ENCODE measurements at regions not wholly inside any gene's neighbourhood (a gene's known extent, or its start where the extent isn't known, plus 50 kb on each side); places are given as distances from the start of the nearest gene placed in this dataset.

DNA sequence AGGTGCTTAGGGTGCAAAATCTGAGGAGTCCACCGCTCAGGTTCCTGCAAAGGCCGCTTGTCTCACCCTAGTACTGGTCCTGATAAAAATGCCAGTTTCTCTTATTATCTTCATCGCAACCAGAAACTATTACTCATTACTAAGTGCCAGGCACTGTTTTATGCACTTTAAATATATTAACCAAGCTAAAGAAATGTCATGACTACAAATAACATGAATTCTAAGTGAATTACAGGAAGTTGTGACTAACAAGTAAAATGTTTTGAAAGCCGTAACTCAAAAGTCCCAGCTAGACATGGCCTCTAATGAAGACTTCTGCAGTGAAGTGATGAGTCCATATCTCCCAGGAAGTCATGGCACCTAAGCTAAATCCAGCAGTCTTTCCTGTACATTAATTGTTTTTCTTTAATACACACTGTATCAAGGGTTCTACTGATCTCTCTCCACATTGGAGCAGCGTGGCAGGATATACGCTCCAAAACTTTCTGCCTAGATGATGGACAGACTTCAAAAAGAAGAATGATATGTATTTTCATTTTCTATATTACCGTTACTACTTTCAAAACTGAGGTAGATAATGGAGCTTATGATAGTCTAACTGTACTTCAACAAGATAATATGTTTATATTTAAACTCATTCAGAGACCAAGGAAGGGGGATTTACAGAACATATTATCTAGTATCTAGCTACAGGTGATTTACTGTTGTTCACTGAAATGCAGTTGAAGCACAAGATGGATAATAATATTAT is 117.3 kb upstream of the ARID2 start:
- Histone ChIP-seq H3K9ac (no peak overlapping the region), H3K27me3 (no peaks in the 10 kb centered on the region), H3K4me1 (peaks cover 0 to 10% (median 7%) of the 10 kb centered on the region in 10 experiments; a peak in 10 of 20 replicates), H3K9me3 (replicated peaks in 1 of 11) (no peaks in the 10 kb centered on the region), H4K20me1 (no peaks in the 10 kb centered on the region), H3K4me2 (peak overlapping the region in 8 of 11 experiments; percentile 1 to 32 (median 14); a peak in 5 of 22 replicates), H3K36me3 (no peaks in the 10 kb centered on the region), H3K4me3 (no peak overlapping the region), H3K27ac (no peak overlapping the region)
- no peak for TF ChIP-seq Cebpa-rat (IDR thresholded peaks at IDR 0.05)

DNA sequence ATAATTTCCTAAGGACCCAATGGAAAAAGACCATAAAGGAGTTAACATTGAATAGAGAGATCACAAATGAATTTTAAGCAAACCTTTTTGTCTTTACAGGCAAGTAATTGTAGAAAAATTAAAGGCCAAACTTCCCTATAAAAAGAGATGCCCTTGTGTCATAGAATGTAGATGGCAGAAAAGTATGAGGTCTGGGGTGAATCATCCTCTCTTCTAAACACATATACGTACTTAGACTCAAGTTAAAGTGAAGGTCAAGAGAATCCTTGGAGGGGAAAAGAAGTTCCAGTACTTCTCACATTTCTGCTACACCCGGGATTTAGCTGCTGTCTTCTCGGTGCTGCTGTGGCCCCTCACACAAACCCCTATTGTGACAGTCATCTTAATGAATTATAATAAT is 116.2 kb upstream of the ARID2 start:
- H4K20me1 ChIP-seq: no peaks in the 10 kb centered on the region
- no peak overlapping the region for H3K4me3 ChIP-seq
- 0 out of 22 replicates have a peak overlapping the region, but pooled peaks of 1 of the 11 experiments have one; percentile 5 for H3K4me2 ChIP-seq
- TF ChIP-seq Cebpa-rat (IDR thresholded peaks at IDR 0.05): no peak
- H3K36me3 ChIP-seq: no peaks in the 10 kb centered on the region
- no peak overlapping the region for H3K9ac ChIP-seq
- H3K4me1 ChIP-seq: peaks cover 0 to 10% (median 7%) of the 10 kb centered on the region in 10 experiments; a peak in 10 of 20 replicates
- H3K9me3 ChIP-seq (replicated peaks in 1 of 11): no peaks in the 10 kb centered on the region
- no peak overlapping the region for H3K27ac ChIP-seq
- H3K27me3 ChIP-seq: no peaks in the 10 kb centered on the region

DNA sequence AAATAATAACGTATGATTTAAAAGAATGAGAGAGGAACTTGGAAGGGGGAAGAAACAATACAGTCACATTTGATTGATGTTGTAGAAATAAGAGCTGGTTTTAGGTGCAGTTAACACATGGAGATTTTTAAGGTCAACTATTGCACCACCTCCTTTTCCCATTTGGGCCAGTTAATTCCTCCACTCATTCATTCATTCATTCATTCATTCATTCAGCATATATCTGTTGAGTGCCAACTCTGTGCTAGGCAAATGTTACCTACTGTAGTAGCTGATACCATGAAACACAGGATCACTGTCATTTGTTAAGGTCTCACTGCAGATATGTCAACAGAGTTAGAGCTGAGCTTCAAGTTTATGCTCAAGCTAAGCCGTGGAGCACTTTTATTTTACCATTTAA is 115.7 kb upstream of the ARID2 start:
- Histone ChIP-seq H3K27me3 (no peaks in the 10 kb centered on the region), H3K9ac (no peak overlapping the region), H3K4me3 (no peak overlapping the region), H3K4me1 (peaks cover 0 to 10% (median 7%) of the 10 kb centered on the region in 10 experiments; a peak in 10 of 20 replicates), H3K9me3 (replicated peaks in 1 of 11) (peaks cover 0 to 2% (median 0%) of the 10 kb centered on the region in 11 experiments; a peak in 4 of 22 replicates), H3K4me2 (0 out of 22 replicates have a peak overlapping the region, but pooled peaks of 1 of the 11 experiments have one; percentile 5), H4K20me1 (no peaks in the 10 kb centered on the region), H3K27ac (no peak overlapping the region), H3K36me3 (no peaks in the 10 kb centered on the region)
- TF ChIP-seq Cebpa-rat (IDR thresholded peaks at IDR 0.05): no peak

DNA sequence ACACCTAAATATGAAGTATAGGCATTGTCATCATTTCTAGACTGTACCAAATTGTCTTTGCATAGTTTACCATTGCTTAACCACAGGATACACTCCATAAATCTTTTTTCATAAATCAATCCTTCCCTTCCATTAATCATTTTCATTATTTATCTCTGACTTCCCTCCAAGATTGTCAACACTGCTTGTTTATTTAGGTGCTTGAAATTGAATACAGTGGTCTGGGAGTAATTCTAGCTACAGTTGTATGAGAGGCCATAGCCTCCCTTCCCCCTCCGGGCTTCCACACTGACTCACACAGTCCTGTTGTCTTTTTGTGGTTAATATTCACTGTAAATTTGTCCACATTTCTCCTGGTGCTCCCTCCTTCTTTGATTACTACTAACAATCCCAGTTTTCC is 114.2 kb upstream of the ARID2 start:
- H3K4me1 ChIP-seq: peaks cover 0 to 10% (median 7%) of the 10 kb centered on the region in 10 experiments; a peak in 10 of 20 replicates
- H3K9me3 ChIP-seq (replicated peaks in 1 of 11): peaks cover 0 to 13% (median 0%) of the 10 kb centered on the region in 11 experiments; a peak in 5 of 22 replicates
- H3K27ac ChIP-seq: no peak overlapping the region
- no peak overlapping the region for H3K4me3 ChIP-seq
- H3K36me3 ChIP-seq: no peaks in the 10 kb centered on the region
- H3K27me3 ChIP-seq: no peaks in the 10 kb centered on the region
- no peaks in the 10 kb centered on the region for H4K20me1 ChIP-seq
- peak overlapping the region in 3 of 11 experiments; percentile 0 to 24 (median 8); a peak in 2 of 22 replicates for H3K4me2 ChIP-seq
- no peak overlapping the region for H3K9ac ChIP-seq
- TF ChIP-seq Cebpa-rat (IDR thresholded peaks at IDR 0.05): no peak

DNA sequence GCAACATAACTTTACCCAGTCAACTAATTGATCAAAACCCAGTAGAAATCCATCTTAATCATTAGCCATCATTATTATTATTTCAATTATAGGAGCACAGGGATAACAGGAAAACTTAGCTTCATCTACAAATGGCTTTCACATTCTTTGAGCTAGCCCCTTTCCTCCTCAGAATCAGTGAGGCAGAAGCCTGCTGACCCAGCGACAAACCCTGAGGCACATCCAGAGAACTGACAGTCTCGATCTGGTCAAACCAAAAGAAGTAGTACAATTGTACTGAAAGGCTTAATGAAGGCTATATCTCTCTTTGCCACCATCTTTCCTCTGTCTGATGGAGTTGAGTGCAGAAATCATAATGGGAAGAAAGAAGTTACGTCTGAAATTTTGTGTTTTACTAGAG is 109.8 kb upstream of the ARID2 start:
- peaks cover 0 to 19% (median 2%) of the 10 kb centered on the region in 10 experiments; a peak in 9 of 20 replicates for H3K4me1 ChIP-seq
- H3K27me3 ChIP-seq: no peaks in the 10 kb centered on the region
- peaks cover 11 to 27% (median 13%) of the 10 kb centered on the region in 11 experiments; a peak in 19 of 22 replicates for H3K9me3 ChIP-seq (replicated peaks in 1 of 11)
- no peak overlapping the region for H3K9ac ChIP-seq
- no peak overlapping the region for H3K4me3 ChIP-seq
- no peak overlapping the region for H3K4me2 ChIP-seq
- no peaks in the 10 kb centered on the region for H3K36me3 ChIP-seq
- no peaks in the 10 kb centered on the region for H4K20me1 ChIP-seq
- no peak overlapping the region for H3K27ac ChIP-seq
- no peak for TF ChIP-seq Cebpa-rat (IDR thresholded peaks at IDR 0.05)

DNA sequence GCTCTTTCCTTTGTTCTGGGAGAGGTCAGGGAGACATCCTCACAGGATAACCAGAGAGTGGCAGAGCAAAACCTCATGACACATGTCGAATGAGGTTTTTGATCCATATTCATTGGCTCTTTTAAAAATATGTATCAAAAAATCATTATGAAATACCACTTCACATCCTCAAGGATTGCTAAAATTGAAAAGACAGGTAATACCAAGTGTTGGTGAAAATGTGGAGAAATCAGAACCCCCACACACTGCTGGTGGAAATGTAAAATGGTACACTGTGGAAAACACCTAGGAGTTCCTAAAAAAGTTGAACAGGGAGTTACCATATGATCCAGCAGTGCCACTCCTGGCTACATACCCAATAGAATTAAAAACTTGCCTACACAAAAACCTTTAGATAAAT is 107.8 kb upstream of the ARID2 start:
- H3K4me1 ChIP-seq: peaks cover 0 to 10% (median 2%) of the 10 kb centered on the region in 10 experiments; a peak in 6 of 20 replicates
- H4K20me1 ChIP-seq: no peaks in the 10 kb centered on the region
- TF ChIP-seq Cebpa-rat (IDR thresholded peaks at IDR 0.05): no peak
- H3K27ac ChIP-seq: peak overlapping the region in 1 of 11 experiments; percentile 33; a peak in 3 of 22 replicates
- no peaks in the 10 kb centered on the region for H3K36me3 ChIP-seq
- no peak overlapping the region for H3K4me2 ChIP-seq
- no peak overlapping the region for H3K9ac ChIP-seq
- H3K4me3 ChIP-seq: no peak overlapping the region
- no peaks in the 10 kb centered on the region for H3K27me3 ChIP-seq
- peaks cover 11 to 27% (median 13%) of the 10 kb centered on the region in 11 experiments; a peak in 19 of 22 replicates for H3K9me3 ChIP-seq (replicated peaks in 1 of 11)

DNA sequence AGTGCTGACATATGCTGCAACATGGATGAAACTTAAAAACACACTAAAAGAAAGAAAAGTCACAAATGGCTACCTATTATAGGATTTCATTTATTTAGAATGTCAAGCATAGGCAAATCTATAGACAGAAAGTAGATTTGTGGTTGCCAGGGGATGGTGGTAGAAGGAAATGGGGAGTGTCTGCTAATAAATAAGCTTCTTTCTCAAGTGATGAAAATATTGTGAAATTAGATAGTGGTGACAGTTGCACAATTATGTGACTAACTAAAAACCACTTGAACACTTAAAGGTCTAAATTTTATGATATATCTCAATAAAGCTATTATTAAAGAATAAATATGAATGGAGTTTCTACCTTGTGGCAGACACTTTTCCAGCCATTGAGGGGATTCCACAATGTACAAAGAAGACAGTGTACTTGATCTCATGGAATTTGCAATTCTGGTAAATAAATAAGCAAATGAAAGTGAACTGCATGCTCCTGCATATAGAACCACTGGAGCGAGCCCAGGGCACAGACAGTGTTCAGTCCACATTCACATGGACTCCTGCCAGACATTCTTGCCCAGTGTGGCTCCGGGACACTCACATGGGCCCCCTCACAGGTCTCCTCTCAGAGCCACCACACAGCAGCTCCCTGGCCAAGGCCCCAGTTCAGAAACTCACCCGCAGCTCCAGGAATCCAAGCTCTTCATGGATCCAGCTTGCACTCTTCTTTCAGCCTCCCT is 107.1 kb upstream of the ARID2 start:
- H4K20me1 ChIP-seq: no peaks in the 10 kb centered on the region
- no peaks in the 10 kb centered on the region for H3K27me3 ChIP-seq
- peak overlapping the region in 3 of 11 experiments; percentile 11 to 36 (median 16); a peak in 3 of 22 replicates for H3K4me2 ChIP-seq
- H3K4me3 ChIP-seq: no peak overlapping the region
- peaks cover 0 to 10% (median 2%) of the 10 kb centered on the region in 10 experiments; a peak in 6 of 20 replicates for H3K4me1 ChIP-seq
- TF ChIP-seq Cebpa-rat (IDR thresholded peaks at IDR 0.05): 0 out of 22 replicates have a peak, but pooled peaks of 1 of the 11 experiments have one; percentile 23
- H3K9me3 ChIP-seq (replicated peaks in 1 of 11): peaks cover 11 to 27% (median 13%) of the 10 kb centered on the region in 11 experiments; a peak in 19 of 22 replicates
- H3K36me3 ChIP-seq: no peaks in the 10 kb centered on the region
- no peak overlapping the region for H3K9ac ChIP-seq
- H3K27ac ChIP-seq: peak overlapping the region in 4 of 11 experiments; percentile 8 to 60 (median 36); a peak in 5 of 22 replicates

DNA sequence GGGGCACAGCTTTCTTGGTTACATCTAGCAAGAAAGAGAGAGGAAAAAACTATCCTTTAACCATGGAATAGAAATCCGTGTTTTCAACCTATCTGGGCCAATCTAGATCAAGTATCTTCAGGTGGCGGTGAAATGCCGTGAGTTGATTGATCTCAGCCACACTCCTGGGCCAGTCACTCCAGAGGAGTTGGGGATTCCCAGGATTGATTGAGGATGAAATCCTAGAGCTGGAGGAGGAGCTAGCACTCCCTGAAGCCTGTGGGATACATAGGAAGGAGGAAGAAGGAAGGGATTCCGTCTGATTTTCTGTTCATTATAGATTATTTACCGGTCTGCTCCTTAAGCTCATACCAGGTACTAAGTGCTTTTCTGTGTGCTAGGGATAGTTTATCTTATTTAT is 106.3 kb upstream of the ARID2 start:
- peak overlapping the region in 2 of 11 experiments; percentile 40 to 60; a peak in 3 of 22 replicates for H3K27ac ChIP-seq
- H3K27me3 ChIP-seq: no peaks in the 10 kb centered on the region
- no peak overlapping the region for H3K9ac ChIP-seq
- peaks cover 0 to 10% (median 2%) of the 10 kb centered on the region in 10 experiments; a peak in 6 of 20 replicates for H3K4me1 ChIP-seq
- H3K9me3 ChIP-seq (replicated peaks in 1 of 11): peaks cover 11 to 27% (median 13%) of the 10 kb centered on the region in 11 experiments; a peak in 19 of 22 replicates
- no peak for TF ChIP-seq Cebpa-rat (IDR thresholded peaks at IDR 0.05)
- H3K4me3 ChIP-seq: no peak overlapping the region
- no peaks in the 10 kb centered on the region for H3K36me3 ChIP-seq
- H4K20me1 ChIP-seq: no peaks in the 10 kb centered on the region
- peak overlapping the region in 1 of 11 experiments; percentile 36; a peak in 1 of 22 replicates for H3K4me2 ChIP-seq

DNA sequence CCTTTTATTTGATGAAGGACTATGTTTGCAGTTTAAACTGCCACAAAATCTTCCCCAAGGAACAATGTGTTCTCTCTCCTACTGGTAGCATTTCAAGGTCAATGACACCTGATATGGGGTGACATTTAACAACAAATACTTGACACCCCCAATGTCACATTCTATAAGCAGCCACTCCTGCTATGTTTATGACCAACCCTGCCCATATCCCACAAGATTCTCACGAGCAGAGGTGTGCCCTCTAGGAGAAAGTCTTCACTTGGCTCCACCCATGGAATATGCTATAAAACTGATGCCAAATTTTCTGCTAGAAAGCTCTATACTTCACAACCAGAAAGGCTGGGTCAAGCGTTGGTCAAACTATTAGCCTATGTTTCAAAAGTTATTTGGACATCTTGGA is 105.6 kb upstream of the ARID2 start:
- TF ChIP-seq Cebpa-rat (IDR thresholded peaks at IDR 0.05): no peak
- H3K9ac ChIP-seq: no peak overlapping the region
- H3K4me2 ChIP-seq: no peak overlapping the region
- no peak overlapping the region for H3K27ac ChIP-seq
- H3K4me3 ChIP-seq: no peak overlapping the region
- no peaks in the 10 kb centered on the region for H3K36me3 ChIP-seq
- H4K20me1 ChIP-seq: no peaks in the 10 kb centered on the region
- no peaks in the 10 kb centered on the region for H3K27me3 ChIP-seq
- H3K4me1 ChIP-seq: peaks cover 0 to 10% (median 2%) of the 10 kb centered on the region in 10 experiments; a peak in 6 of 20 replicates
- peaks cover 11 to 24% (median 13%) of the 10 kb centered on the region in 11 experiments; a peak in 19 of 22 replicates for H3K9me3 ChIP-seq (replicated peaks in 1 of 11)
